ENCODE measurements at regions not wholly inside any gene's neighbourhood (a gene's known extent, or its start where the extent isn't known, plus 50 kb on each side); places are given as distances from the start of the nearest gene placed in this dataset.

DNA sequence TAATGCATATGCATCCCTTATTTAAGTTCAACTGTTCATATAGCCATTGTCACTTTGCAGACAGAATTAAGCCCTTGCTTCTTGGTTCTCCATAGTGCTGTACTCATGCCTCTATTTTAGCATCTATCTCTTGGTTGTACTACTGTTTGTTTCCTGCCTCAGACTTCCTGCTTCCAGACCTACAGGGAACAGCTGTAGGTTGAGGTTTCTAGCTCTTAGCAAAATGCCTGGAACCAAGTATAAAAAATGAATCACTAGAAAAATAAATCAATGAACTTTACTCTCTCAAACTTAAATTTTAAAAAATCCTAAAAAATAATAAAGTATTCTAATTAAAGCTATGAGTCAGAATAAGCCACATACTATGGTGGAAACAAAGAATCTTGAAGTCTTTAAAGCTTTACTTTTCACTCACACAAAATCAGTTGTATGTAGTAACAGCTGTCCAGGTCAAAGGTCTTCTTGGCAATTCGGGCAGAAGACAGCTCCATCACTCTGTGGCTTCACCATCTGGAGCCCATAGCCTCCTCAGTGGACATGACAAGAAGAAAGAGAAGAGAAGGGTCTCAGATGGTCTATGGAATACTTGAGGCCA is 1228.1 kb upstream of the GYPC start:
- TF ChIP-seq CTCF (IDR thresholded peaks at IDR 0.05) (no peak), POLR2A (IDR thresholded peaks at IDR 0.05) (no peak)

Measured in right lobe of liver (tissue), 4 donors.